ENCODE measurements at regions not wholly inside any gene's neighbourhood (a gene's known extent, or its start where the extent isn't known, plus 50 kb on each side); places are given as distances from the start of the nearest gene placed in this dataset.

GRCh38 chr9:96056226-96056625, 180.7 kb downstream of the ERCC6L2 start:
- no peak for TF ChIP-seq JUND (IDR thresholded peaks at IDR 0.05; ENCODE audit: low read length)
- no peak for TF ChIP-seq BCL11A (IDR thresholded peaks at IDR 0.05; ENCODE audit: low read depth in 2 of 2, low read length in 2 of 2)
- no peak for TF ChIP-seq POLR2AphosphoS5 (IDR thresholded peaks at IDR 0.05; ENCODE audit: low read depth, low read length)
- no peak for TF ChIP-seq BRCA1 (IDR thresholded peaks at IDR 0.05; ENCODE audit: low read depth, low read length)
- TF ChIP-seq CTCF (IDR thresholded peaks at IDR 0.05; ENCODE audit: control extremely low read depth in 1 of 3, insufficient read depth in 1 of 3, low read depth in 1 of 3, low read length in 3 of 3), result no peak
- TF ChIP-seq POLR2A (IDR thresholded peaks at IDR 0.05; ENCODE audit: control extremely low read depth in 1 of 2, low read depth in 2 of 2, low read length in 2 of 2), result no peak
- TF ChIP-seq RBBP5 (IDR thresholded peaks at IDR 0.05; ENCODE audit: borderline replicate concordance, low read depth, low read length), result no peak
- TF ChIP-seq RAD21 (IDR thresholded peaks at IDR 0.05 in 1 of 2, conservative IDR thresholded peaks at IDR 0.05 in 1 of 2; ENCODE audit: low read depth in 2 of 2, low read length in 2 of 2), result no peak
- no peak for TF ChIP-seq USF2 (IDR thresholded peaks at IDR 0.05; ENCODE audit: low read length)
- TF ChIP-seq, protein P1, sequence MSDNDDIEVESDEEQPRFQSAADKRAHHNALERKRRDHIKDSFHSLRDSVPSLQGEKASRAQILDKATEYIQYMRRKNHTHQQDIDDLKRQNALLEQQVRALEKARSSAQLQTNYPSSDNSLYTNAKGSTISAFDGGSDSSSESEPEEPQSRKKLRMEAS (IDR thresholded peaks at IDR 0.05), result no peak
- TF ChIP-seq, protein P2, sequence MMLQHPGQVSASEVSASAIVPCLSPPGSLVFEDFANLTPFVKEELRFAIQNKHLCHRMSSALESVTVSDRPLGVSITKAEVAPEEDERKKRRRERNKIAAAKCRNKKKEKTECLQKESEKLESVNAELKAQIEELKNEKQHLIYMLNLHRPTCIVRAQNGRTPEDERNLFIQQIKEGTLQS (IDR thresholded peaks at IDR 0.05; ENCODE audit: insufficient read depth, low read depth, low read length), result no peak
- no peak for TF ChIP-seq HDAC2 (IDR thresholded peaks at IDR 0.05; ENCODE audit: borderline replicate concordance in 1 of 2, low read depth in 2 of 2, low read length in 2 of 2)
